GM13977 (cell line): ENCODE measurements at regions not wholly inside any gene's neighbourhood (a gene's known extent, or its start where the extent isn't known, plus 50 kb on each side); places are given as distances from the start of the nearest gene placed in this dataset.

ENCODE experiments used
- DNase-seq: peaks from one replicate; pipeline ENCODE4 v3.0.0; 2012; ENCODE audit warnings: low spot score
- in situ Hi-C: fragments of 300-500 bp; cut with MboI; formaldehyde crosslinking; loops from one replicate; pipeline ENCODE4 v1.12.0; 2022; ENCODE audit warnings: low sequenced_read_pairs, low pct_unique_long_range_greater_than_20kb, mixed read lengths, inconsistent platforms; ENCODE audit not compliant: unreplicated experiment
- TF ChIP-seq, protein P1 (sequence below): IDR thresholded peaks from 2 replicates; pipeline ENCODE4 v1.5.1; 2012; ENCODE audit warnings: mild to moderate bottlenecking, control low read depth; ENCODE audit not compliant: insufficient read depth; ENCODE audit errors: extremely low read depth, missing control alignments

DNA sequence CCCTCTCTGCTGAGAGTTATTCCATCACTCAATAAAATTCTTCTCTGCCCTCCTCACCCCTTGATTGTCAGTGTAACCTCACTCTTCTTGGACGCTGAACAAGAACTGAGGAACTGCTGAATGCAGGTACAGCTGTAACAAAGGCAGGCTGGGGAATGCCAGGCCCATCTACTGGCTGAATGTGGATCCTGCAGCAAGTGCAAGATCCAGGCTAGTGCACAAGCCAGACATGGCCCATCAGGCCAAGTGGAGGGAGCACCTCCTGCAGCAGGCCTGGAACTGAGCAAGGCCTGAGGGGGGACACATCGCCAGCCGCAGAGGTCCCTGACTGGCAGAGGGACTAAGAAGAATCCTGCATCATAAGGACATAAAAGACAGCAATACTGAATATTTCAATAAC, 411.8 kb upstream of the PCDH10 start:
- TF ChIP-seq, protein P1, sequence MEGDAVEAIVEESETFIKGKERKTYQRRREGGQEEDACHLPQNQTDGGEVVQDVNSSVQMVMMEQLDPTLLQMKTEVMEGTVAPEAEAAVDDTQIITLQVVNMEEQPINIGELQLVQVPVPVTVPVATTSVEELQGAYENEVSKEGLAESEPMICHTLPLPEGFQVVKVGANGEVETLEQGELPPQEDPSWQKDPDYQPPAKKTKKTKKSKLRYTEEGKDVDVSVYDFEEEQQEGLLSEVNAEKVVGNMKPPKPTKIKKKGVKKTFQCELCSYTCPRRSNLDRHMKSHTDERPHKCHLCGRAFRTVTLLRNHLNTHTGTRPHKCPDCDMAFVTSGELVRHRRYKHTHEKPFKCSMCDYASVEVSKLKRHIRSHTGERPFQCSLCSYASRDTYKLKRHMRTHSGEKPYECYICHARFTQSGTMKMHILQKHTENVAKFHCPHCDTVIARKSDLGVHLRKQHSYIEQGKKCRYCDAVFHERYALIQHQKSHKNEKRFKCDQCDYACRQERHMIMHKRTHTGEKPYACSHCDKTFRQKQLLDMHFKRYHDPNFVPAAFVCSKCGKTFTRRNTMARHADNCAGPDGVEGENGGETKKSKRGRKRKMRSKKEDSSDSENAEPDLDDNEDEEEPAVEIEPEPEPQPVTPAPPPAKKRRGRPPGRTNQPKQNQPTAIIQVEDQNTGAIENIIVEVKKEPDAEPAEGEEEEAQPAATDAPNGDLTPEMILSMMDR, result no peak
- in situ Hi-C loops, result no loop called here
- DNase-seq, result no peak

- in situ Hi-C loops, result no loop called here
- no peak for DNase-seq
- TF ChIP-seq, protein P1, result no peak
Measured at GRCh38 chr4:132759199-132759780, 389.8 kb upstream of the PCDH10 start.

GRCh38 chr4:132763465-132763864, 385.6 kb upstream of the PCDH10 start:
- TF ChIP-seq, protein P1, result no peak
- no peak for DNase-seq
- in situ Hi-C loops, result no loop called here

GRCh38 chr4:132767901-132768300, 381.2 kb upstream of the PCDH10 start:
- TF ChIP-seq, protein P1, result no peak
- in situ Hi-C loops, result no loop called here
- DNase-seq, result no peak

DNA sequence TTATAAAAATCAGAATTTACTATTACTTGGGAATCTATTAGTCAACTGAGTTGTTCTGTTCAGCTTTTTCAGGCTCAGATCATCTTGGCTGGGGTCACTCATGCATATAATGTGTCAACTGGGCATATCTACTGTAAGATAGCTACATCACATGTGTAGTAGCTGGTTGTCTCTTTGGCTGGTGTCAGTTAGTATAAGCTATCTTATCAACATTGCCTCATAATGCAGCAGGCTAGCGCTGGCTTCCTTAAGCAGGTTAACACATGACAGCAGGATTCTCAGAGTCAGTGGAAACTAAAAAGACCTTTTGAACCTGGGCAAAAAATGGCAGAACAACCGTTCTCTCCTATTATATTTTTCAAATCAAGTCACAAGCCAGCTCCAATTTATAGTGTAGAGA, 378.3 kb upstream of the PCDH10 start:
- no peak for DNase-seq
- TF ChIP-seq, protein P1, result no peak
- in situ Hi-C loops, result no loop called here

- DNase-seq, result no peak
- in situ Hi-C loops, result no loop called here
- TF ChIP-seq, protein P1, result no peak
Measured at GRCh38 chr4:132792310-132792709, 356.8 kb upstream of the PCDH10 start.

DNA sequence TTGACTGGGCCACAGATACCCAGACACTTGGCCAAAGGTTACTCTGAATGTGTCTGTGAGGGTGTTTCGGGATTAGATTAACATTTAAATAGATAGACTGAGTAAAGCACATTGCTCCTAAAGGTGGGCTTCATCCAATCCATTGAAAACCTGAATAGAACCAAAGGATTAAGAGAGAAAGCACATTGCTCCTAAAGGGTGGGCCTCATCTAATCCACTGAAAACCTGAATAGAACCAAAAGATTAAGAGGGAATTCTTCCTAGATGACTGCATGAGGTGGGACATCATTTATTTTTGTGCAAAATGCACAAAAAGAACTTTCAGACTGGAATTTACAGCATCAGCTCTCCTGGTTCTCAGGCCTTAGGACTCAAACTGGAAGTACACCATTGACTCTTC, 351.2 kb upstream of the PCDH10 start:
- in situ Hi-C loops, result no loop called here
- DNase-seq, result no peak
- TF ChIP-seq, protein P1, result no peak
